Activated B cell treated with CpG ODN at 0.5 μM for 24 hours (primary cell): ENCODE measurements at regions not wholly inside any gene's neighbourhood (a gene's known extent, or its start where the extent isn't known, plus 50 kb on each side); places are given as distances from the start of the nearest gene placed in this dataset.

Source experiments
- ATAC-seq: fragments of 200-7000 bp; cut with Tn5 transposase; one replicate; pipeline ENCODE4 v1.10.0; 2021; ENCODE audit warnings: low read depth, mild to moderate bottlenecking, moderate library complexity
- CTCF ChIA-PET: fragments of 350-600 bp; sonication (Branson Sonifier 250); formaldehyde crosslinking; loops from one replicate; lab custom pipeline; 2021; ENCODE audit warnings: antibody characterized with exemption; lab: Charles Lee
- POLR2A ChIA-PET: fragments of 350-600 bp; sonication (Branson Sonifier 250); formaldehyde crosslinking; loops from one replicate; lab custom pipeline; 2021; ENCODE audit warnings: antibody characterized with exemption; lab: Charles Lee
- DNase-seq: peaks from one replicate; pipeline ENCODE4 v3.0.0; 2022
- H3K27ac Mint-ChIP-seq: one replicate; pipeline ENCODE4 v1.8.0; 2020; ENCODE audit warnings: mixed read lengths
- H3K27me3 Mint-ChIP-seq: one replicate; pipeline ENCODE4 v1.8.0; 2021; ENCODE audit warnings: mixed read lengths
- H3K36me3 Mint-ChIP-seq: one replicate; pipeline ENCODE4 v1.8.0; 2021; ENCODE audit warnings: low read depth, mixed read lengths
- H3K4me1 Mint-ChIP-seq: one replicate; pipeline ENCODE4 v1.8.0; 2021; ENCODE audit warnings: mixed read lengths
- H3K4me3 Mint-ChIP-seq: one replicate; pipeline ENCODE4 v1.8.0; 2020; ENCODE audit warnings: mild to moderate bottlenecking, mixed read lengths
- H3K9me3 Mint-ChIP-seq: one replicate; pipeline ENCODE4 v1.8.0; 2020; ENCODE audit warnings: mixed read lengths
- intact Hi-C: fragments of 100-400 bp; cut with micrococcal nuclease; formaldehyde crosslinking; loops from one replicate; pipeline ENCODE4 v1.15.1; 2024
- TF ChIP-seq, protein P1 (sequence below): fragments of 200-600 bp; IDR thresholded peaks from one replicate; pipeline ENCODE4 v1.8.0; 2022; ENCODE audit warnings: antibody characterized with exemption, mild to moderate bottlenecking

DNA sequence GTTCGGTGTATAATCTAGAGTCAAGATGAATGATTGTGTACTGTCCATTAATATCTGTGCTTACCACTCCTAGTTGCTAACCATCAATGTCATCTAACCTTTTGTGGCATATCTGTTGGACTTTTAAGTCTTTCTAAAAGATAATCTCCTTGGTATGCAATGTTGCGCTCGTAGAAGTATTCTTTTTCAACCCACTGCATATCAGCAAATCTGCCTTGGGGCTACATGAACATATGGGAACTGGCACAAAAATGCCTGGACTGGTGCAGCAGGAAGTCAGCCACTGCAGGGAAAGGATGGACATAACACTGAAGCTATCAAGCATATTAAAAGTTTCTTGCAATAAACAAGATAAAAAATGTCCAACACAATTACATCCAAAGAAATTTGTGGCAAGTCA, 124.3 kb upstream of the SLC38A4 start:
- CTCF ChIA-PET: no interaction called here

DNA sequence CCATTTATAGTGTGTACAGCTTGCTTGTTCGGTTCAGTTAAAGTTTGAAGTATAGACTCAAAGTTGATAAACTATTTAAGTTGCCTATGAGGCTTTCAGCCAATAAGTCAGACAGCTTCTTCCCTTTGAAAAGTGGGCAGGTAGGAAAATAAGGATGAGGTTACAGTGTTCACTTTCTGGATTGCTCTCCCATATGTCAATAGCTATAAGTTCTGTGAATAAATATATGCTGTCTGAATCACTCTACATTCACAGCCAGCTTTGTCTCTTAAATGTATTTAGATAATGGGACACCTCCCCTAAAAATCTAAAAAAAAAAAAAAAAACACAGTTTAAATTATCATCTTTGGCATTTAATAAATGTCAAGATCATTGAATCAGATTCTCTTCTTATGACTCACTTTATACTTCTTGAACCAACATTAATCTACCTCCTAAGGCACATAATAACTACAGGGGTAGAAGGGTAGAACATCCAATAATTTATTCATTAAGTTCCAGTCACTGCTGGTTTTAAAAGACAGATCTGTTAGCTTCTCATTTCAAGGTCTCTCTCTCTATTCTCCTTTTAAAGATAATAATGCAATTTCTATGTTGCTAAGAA, 126.4 kb upstream of the PCED1B start:
- no peak overlapping the region for H3K4me3 Mint-ChIP-seq
- ATAC-seq: no peak

More for the DNA sequence above, 124.3 kb upstream of the SLC38A4 start:
- ATAC-seq (no peak), DNase-seq (no peak)
- H3K27ac Mint-ChIP-seq: no peak overlapping the region
- TF ChIP-seq, protein P1, sequence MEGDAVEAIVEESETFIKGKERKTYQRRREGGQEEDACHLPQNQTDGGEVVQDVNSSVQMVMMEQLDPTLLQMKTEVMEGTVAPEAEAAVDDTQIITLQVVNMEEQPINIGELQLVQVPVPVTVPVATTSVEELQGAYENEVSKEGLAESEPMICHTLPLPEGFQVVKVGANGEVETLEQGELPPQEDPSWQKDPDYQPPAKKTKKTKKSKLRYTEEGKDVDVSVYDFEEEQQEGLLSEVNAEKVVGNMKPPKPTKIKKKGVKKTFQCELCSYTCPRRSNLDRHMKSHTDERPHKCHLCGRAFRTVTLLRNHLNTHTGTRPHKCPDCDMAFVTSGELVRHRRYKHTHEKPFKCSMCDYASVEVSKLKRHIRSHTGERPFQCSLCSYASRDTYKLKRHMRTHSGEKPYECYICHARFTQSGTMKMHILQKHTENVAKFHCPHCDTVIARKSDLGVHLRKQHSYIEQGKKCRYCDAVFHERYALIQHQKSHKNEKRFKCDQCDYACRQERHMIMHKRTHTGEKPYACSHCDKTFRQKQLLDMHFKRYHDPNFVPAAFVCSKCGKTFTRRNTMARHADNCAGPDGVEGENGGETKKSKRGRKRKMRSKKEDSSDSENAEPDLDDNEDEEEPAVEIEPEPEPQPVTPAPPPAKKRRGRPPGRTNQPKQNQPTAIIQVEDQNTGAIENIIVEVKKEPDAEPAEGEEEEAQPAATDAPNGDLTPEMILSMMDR: no peak
- H3K27me3 Mint-ChIP-seq: peaks cover 4% of the 10 kb centered on the region
- intact Hi-C loops: no loop called here
- no peaks in the 10 kb centered on the region for H3K9me3 Mint-ChIP-seq
- POLR2A ChIA-PET: no interaction called here
- H3K36me3 Mint-ChIP-seq: no peaks in the 10 kb centered on the region
- no peaks in the 10 kb centered on the region for H3K4me1 Mint-ChIP-seq
- H3K4me3 Mint-ChIP-seq: no peak overlapping the region

DNA sequence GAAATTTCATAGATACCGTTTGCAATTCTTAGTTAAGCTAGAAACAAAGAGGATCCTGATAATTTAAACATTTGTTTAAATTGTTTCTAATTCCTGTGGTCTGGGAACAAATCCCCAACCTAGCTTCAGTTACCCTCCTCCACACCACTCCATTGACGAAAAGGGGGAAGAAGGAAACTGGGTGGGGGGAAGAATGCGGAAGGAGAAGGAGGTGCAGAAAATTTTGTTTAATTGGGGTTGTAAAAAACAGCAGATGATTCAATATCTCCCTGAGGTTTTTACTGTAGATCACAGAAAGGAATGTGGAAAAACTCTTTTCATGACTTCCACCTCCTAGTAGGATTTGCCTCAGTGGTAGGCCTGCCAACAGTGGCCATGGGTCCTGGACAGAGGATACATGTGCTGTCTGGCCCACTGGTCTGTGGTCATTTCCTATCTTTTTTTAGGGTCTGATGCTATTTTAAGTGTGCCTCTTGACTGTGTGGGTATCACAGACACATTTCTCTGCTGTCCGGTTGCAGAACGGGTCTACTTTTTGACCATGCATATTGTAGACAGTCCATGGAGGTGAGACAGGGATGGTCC, 122.9 kb upstream of the PCED1B start:
- Mint-ChIP-seq H3K27me3 (peaks cover 16% of the 10 kb centered on the region), H3K27ac (no peak overlapping the region), H3K4me3 (no peak overlapping the region), H3K9me3 (no peaks in the 10 kb centered on the region), H3K4me1 (no peaks in the 10 kb centered on the region), H3K36me3 (no peaks in the 10 kb centered on the region)
- POLR2A ChIA-PET: no interaction called here
- no peak for DNase-seq
- no peak for ATAC-seq
- TF ChIP-seq, protein P1: no peak
- CTCF ChIA-PET: no interaction called here
- intact Hi-C loops: no loop called here

More for the DNA sequence above, 126.4 kb upstream of the PCED1B start:
- ChIA-PET POLR2A (no interaction called here), CTCF (interaction anchor here (0.7 kb wide), 1 partner anchor 10 kb away, joined by 3 read pairs; no protein-coding TSS in a partner anchor)
- no peaks in the 10 kb centered on the region for H3K36me3 Mint-ChIP-seq
- H3K9me3 Mint-ChIP-seq: no peaks in the 10 kb centered on the region
- intact Hi-C loops: no loop called here
- TF ChIP-seq, protein P1: no peak
- DNase-seq: no peak
- no peak overlapping the region for H3K27ac Mint-ChIP-seq
- no peaks in the 10 kb centered on the region for H3K4me1 Mint-ChIP-seq
- peaks cover 4% of the 10 kb centered on the region for H3K27me3 Mint-ChIP-seq

DNA sequence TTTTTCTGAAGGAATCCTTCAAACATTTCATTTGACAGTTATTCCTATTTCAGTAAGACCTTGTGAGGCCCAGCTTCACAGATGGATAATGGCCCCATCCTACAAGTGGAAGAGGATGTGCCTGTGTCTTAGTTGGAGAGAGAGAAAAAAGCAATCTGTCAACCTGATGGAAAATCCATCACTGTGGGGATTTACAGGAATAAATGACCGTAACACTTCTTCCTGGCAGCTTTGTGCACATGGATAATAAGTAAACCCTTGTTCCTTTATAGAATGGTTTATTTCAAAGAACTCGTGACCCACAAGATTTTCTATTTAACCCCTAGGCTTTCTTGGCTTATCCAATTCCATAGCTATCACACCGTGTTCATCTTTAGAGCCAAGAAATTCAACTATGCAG, 121.4 kb upstream of the PCED1B start:
- Mint-ChIP-seq H3K4me1 (no peaks in the 10 kb centered on the region), H3K27me3 (peaks cover 12% of the 10 kb centered on the region), H3K4me3 (no peak overlapping the region), H3K36me3 (no peaks in the 10 kb centered on the region), H3K9me3 (no peaks in the 10 kb centered on the region), H3K27ac (no peak overlapping the region)
- CTCF ChIA-PET: no interaction called here
- intact Hi-C loops: no loop called here
- no peak for ATAC-seq
- POLR2A ChIA-PET: no interaction called here
- DNase-seq: no peak
- TF ChIP-seq, protein P1: no peak

DNA sequence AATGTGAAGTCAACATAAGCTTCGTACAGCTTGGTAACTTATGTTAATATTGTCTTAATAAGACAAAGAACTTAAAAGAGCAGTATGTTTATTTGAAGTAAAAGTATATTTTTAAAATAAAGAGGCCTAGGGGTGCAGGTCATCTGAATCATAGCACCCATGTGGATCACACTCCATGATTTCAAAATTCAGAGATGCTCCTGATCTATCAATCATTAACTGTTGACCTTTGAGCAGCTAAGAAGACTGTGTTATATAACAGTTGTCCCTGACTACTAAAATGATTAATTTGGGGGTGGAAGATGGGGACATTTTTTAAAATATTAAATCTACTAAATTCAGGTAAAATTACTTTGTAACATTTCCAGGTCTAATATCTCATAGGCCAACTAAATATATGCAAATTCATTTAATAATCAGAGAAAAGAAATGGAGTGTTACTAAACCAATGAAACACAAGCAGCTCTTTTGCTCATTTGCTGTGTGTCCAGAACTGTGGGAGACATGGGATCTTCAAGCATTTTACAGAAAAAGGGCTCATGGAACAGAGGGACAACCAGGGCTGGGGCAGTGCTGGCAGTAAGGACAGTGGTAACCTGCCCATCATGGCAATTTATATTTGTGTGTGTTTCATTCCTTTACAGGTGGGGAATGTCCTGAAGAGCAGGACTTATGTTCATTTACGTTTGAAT, 120.7 kb upstream of the PCED1B start:
- H3K27me3 Mint-ChIP-seq: peaks cover 12% of the 10 kb centered on the region
- no peaks in the 10 kb centered on the region for H3K36me3 Mint-ChIP-seq
- TF ChIP-seq, protein P1: no peak
- no peaks in the 10 kb centered on the region for H3K4me1 Mint-ChIP-seq
- no peak for ATAC-seq
- H3K9me3 Mint-ChIP-seq: no peaks in the 10 kb centered on the region
- no peak for DNase-seq
- ChIA-PET CTCF (interaction anchor here (0.6 kb wide), 1 partner anchor 14 kb away, joined by 3 read pairs; no protein-coding TSS in a partner anchor), POLR2A (no interaction called here)
- intact Hi-C loops: no loop called here
- no peak overlapping the region for H3K4me3 Mint-ChIP-seq
- H3K27ac Mint-ChIP-seq: no peak overlapping the region
